ENCODE measurements at regions not wholly inside any gene's neighbourhood (a gene's known extent, or its start where the extent isn't known, plus 50 kb on each side); places are given as distances from the start of the nearest gene placed in this dataset.

DNA sequence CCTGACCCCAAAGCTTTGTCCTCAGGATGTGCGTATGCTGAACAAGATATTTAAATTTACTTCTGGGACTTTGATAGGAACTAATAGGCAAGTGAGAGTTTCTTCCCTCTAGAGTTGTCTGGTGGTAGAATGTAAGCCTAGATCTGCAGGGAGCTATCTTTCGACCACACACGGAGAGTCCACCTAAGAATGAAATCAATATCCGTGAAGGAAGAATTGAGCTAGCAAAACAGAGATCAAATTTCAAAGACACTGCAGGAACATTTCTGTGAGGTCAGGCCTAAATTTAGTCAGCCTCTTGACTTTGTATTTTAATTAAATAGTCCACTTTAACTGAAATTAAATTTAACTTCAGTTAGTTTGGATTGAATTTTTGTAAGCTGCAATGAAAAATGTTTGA lies 871.3 kb downstream of the RAB28 start:
- TF ChIP-seq POLR2AphosphoS5 (IDR thresholded peaks at IDR 0.05) (no peak), EP300 (IDR thresholded peaks at IDR 0.05) (no peak), POLR2A (IDR thresholded peaks at IDR 0.05) (no peak)
- TF ChIP-seq, protein P1, sequence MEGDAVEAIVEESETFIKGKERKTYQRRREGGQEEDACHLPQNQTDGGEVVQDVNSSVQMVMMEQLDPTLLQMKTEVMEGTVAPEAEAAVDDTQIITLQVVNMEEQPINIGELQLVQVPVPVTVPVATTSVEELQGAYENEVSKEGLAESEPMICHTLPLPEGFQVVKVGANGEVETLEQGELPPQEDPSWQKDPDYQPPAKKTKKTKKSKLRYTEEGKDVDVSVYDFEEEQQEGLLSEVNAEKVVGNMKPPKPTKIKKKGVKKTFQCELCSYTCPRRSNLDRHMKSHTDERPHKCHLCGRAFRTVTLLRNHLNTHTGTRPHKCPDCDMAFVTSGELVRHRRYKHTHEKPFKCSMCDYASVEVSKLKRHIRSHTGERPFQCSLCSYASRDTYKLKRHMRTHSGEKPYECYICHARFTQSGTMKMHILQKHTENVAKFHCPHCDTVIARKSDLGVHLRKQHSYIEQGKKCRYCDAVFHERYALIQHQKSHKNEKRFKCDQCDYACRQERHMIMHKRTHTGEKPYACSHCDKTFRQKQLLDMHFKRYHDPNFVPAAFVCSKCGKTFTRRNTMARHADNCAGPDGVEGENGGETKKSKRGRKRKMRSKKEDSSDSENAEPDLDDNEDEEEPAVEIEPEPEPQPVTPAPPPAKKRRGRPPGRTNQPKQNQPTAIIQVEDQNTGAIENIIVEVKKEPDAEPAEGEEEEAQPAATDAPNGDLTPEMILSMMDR (IDR thresholded peaks at IDR 0.05) = no peak
